ENCODE measurements at regions not wholly inside any gene's neighbourhood (a gene's known extent, or its start where the extent isn't known, plus 50 kb on each side); places are given as distances from the start of the nearest gene placed in this dataset.
"Not testable (repeated sequence)": the region's sequence is repeated elsewhere in the genome, so short reads cannot be mapped to it uniquely, and the experiment has no call there.

DNA sequence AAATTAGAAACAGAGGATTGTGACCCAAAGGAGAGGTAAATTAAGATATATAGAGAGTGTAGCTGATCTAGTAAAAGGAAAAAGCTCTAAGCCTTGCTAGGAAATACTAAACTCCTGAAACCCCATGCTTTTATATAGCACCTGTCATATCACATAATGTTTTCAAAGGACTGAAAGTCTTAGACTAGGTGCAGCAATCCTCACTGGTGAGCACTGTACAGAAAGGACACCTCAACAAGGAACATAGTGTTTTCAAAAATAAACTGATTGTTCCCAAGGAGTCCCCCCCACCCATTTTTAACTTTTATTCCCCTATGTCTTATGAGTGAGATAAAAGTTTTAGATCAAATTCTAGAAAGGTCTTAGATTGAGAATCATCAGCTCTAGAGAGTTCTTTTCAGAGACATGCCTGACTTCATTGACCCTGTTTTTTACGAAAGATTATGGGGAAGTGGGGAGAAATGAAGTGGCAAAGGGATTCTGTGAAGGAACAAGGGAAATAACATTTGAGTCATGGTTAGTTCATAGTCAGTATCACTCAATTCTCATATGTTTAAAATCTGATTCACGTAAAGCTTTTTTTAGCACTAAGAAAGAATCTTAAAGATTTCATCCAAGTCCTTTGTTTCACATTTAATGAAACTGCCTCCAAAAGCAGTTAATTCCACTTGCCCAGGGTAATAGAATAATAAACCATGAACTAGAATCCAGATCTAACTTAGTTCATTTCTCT, 166.4 kb downstream of the CYB561 start:
- TF ChIP-seq, protein P1, sequence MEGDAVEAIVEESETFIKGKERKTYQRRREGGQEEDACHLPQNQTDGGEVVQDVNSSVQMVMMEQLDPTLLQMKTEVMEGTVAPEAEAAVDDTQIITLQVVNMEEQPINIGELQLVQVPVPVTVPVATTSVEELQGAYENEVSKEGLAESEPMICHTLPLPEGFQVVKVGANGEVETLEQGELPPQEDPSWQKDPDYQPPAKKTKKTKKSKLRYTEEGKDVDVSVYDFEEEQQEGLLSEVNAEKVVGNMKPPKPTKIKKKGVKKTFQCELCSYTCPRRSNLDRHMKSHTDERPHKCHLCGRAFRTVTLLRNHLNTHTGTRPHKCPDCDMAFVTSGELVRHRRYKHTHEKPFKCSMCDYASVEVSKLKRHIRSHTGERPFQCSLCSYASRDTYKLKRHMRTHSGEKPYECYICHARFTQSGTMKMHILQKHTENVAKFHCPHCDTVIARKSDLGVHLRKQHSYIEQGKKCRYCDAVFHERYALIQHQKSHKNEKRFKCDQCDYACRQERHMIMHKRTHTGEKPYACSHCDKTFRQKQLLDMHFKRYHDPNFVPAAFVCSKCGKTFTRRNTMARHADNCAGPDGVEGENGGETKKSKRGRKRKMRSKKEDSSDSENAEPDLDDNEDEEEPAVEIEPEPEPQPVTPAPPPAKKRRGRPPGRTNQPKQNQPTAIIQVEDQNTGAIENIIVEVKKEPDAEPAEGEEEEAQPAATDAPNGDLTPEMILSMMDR (IDR thresholded peaks at IDR 0.05; ENCODE audit: control insufficient read depth, insufficient read depth, low read depth, low read length, missing control alignments), result no peak
- peak; percentile 33 for DNase-seq (ENCODE audit: low read depth)

DNA sequence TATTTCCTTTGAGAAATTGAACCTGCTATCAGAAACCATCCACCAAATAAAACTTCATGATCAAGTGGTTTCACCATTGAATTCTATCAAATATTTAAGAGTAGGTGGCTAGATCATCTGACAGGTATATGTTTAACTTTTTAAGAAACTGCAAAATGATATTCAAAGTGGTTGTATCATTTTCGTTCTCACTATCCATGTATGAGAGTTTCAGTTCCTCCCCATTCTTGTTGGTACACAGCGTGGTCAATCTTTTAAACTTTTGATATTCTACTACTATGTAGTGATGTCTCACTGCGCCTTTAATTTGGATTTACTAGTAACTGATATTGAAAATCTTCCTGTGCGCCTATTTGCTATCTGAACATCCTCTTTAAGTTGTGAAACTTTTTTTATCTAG, 163.7 kb downstream of the CYB561 start:
- no peak overlapping the region for H3K4me3 ChIP-seq (ENCODE audit: control insufficient read depth, low read depth, low read length)
- DNase-seq (ENCODE audit: low read depth), result no peak
- TF ChIP-seq, protein P1 (IDR thresholded peaks at IDR 0.05; ENCODE audit: control insufficient read depth, insufficient read depth, low read depth, low read length, missing control alignments), result no peak

More for the DNA sequence above, 166.4 kb downstream of the CYB561 start:
- H3K4me3 ChIP-seq (ENCODE audit: control insufficient read depth, low read depth, low read length), result no peak overlapping the region

GRCh38 chr17:63285551-63285950, 160.6 kb downstream of the CYB561 start:
- TF ChIP-seq, protein P1 (IDR thresholded peaks at IDR 0.05; ENCODE audit: control insufficient read depth, insufficient read depth, low read depth, low read length, missing control alignments), result no peak
- DNase-seq (ENCODE audit: low read depth), result no peak
- H3K4me3 ChIP-seq (ENCODE audit: control insufficient read depth, low read depth, low read length), result no peak overlapping the region

DNA sequence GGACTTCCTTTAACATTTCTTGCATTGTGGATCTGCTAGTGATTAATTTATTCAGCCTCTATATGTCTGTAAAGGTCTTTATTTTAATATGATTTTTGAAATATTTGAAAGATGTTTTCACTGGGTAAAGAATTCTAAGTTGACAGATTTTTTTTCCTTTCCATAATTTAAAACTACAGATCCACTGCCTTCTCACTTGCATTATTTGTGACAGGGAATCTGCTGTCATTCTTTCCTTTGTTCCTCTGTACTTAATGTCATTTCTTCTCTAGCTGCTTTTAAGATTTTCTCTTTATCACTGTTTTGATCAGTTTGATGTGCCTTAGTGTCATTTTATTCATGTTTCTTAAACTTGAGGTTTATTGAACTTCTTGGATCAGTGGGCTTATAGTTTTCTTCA, 159.9 kb downstream of the CYB561 start:
- DNase-seq (ENCODE audit: low read depth), result no peak
- H3K4me3 ChIP-seq (ENCODE audit: control insufficient read depth, low read depth, low read length), result no peak overlapping the region
- TF ChIP-seq, protein P1 (IDR thresholded peaks at IDR 0.05; ENCODE audit: control insufficient read depth, insufficient read depth, low read depth, low read length, missing control alignments), result no peak

DNA sequence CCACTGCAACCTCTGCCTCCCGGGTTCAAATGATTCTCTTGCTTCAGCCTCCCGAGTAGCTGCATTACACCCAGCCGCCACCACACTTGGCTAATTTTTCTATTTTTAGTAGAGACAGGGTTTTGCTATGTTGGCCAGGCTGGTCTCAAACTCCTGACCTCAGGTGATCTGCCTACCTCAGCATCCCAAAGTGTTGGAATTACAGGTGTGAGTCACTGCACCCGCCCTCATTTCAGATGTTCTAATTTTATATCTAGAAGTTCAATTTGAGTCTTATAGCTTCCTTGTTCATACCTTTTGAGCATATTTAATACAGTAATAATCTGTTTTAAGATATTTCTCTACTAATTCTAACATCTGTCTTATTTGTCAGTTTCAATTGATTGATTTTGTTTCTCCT, 159.1 kb downstream of the CYB561 start:
- not testable (repeated sequence) for H3K4me3 ChIP-seq (ENCODE audit: control insufficient read depth, low read depth, low read length); DNase-seq (ENCODE audit: low read depth)

- TF ChIP-seq, protein P1 (IDR thresholded peaks at IDR 0.05; ENCODE audit: control insufficient read depth, insufficient read depth, low read depth, low read length, missing control alignments), result no peak
- DNase-seq (ENCODE audit: low read depth), result no peak
- no peak overlapping the region for H3K4me3 ChIP-seq (ENCODE audit: control insufficient read depth, low read depth, low read length)
Observed at GRCh38 chr17:63289931-63290330, 156.2 kb downstream of the CYB561 start.

DNA sequence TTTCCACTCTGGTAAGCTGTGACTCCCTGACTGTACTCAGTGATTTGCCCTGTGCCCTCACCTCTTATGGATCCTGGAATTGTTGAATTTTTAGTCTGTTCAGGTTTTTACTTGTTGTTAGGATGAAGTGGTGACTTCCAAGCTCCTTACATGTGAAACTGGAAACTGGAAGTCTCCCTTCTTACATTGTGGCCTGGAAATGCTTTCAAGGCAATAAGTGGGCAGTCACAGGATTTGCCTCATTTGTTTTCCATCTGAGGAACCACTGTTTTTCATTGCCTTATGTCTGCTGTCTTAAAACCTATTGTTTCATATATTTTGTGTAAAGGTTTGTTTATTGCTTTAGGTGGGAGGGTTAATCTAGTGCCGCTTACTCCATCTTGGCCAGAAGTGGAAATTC, 155.8 kb downstream of the CYB561 start:
- no peak for DNase-seq (ENCODE audit: low read depth)
- no peak overlapping the region for H3K4me3 ChIP-seq (ENCODE audit: control insufficient read depth, low read depth, low read length)
- TF ChIP-seq, protein P1 (IDR thresholded peaks at IDR 0.05; ENCODE audit: control insufficient read depth, insufficient read depth, low read depth, low read length, missing control alignments), result no peak

All from AG09309 (cell line).